Fibroblast of pulmonary artery (primary cell): ENCODE measurements at regions not wholly inside any gene's neighbourhood (a gene's known extent, or its start where the extent isn't known, plus 50 kb on each side); places are given as distances from the start of the nearest gene placed in this dataset.

Experiments used
- DNase-seq: peaks from one replicate; pipeline ENCODE4 v3.0.0-alpha.2; 2010; ENCODE audit warnings: low read depth
- H3K4me3 ChIP-seq: replicated peaks from 2 replicates; pipeline ENCODE4 v1.5.1; 2011; ENCODE audit warnings: low read depth, mild to moderate bottlenecking, control low read depth, low read length, moderate library complexity
- TF ChIP-seq, protein P1 (sequence below): IDR thresholded peaks from 2 replicates; pipeline ENCODE4 v1.5.1; 2011; ENCODE audit warnings: mild to moderate bottlenecking, control low read depth, low read length, inconsistent platforms; ENCODE audit errors: missing control alignments

DNA sequence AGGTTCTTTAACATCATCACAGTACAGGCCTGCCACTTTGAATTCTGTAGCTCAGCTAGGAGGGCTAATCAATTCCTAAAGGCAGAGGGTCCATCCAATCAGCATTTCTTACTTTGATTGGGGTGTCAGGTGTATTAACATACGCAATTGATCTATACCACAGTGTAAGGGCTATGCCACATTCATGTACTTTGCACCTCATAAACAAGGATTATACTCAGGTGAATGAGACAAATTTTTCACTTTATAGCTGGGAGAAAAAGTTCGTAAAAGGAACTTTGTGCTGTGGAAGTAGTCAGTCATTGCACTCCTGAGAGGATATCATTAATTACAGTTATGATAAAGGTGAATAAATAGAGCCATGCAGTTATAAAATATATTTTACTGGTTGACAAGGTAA is 119.9 kb upstream of the AHR start:
- DNase-seq, result no peak
- TF ChIP-seq, protein P1, sequence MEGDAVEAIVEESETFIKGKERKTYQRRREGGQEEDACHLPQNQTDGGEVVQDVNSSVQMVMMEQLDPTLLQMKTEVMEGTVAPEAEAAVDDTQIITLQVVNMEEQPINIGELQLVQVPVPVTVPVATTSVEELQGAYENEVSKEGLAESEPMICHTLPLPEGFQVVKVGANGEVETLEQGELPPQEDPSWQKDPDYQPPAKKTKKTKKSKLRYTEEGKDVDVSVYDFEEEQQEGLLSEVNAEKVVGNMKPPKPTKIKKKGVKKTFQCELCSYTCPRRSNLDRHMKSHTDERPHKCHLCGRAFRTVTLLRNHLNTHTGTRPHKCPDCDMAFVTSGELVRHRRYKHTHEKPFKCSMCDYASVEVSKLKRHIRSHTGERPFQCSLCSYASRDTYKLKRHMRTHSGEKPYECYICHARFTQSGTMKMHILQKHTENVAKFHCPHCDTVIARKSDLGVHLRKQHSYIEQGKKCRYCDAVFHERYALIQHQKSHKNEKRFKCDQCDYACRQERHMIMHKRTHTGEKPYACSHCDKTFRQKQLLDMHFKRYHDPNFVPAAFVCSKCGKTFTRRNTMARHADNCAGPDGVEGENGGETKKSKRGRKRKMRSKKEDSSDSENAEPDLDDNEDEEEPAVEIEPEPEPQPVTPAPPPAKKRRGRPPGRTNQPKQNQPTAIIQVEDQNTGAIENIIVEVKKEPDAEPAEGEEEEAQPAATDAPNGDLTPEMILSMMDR, result no peak
- H3K4me3 ChIP-seq, result no peak overlapping the region

DNA sequence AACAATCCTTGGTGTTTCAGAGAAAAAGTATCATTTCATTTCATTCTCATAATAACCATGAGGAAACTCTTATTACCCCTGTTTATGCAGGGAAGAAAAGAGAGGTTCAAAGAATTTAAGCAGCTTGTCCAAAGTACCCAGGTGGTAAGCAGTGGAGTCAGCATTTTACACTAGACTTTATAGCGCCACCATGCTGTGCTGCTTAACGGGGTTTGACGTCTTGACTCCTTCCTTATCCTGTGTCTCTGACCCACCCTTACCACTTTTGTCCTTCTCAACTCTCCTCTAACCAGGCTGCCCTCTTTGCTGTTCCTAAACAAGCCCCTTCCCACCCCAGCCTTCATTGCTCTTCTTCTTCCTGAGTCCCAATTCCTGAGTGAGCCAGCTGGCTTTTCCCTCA is 117.0 kb upstream of the AHR start:
- DNase-seq, result no peak
- TF ChIP-seq, protein P1, result no peak
- no peak overlapping the region for H3K4me3 ChIP-seq

DNA sequence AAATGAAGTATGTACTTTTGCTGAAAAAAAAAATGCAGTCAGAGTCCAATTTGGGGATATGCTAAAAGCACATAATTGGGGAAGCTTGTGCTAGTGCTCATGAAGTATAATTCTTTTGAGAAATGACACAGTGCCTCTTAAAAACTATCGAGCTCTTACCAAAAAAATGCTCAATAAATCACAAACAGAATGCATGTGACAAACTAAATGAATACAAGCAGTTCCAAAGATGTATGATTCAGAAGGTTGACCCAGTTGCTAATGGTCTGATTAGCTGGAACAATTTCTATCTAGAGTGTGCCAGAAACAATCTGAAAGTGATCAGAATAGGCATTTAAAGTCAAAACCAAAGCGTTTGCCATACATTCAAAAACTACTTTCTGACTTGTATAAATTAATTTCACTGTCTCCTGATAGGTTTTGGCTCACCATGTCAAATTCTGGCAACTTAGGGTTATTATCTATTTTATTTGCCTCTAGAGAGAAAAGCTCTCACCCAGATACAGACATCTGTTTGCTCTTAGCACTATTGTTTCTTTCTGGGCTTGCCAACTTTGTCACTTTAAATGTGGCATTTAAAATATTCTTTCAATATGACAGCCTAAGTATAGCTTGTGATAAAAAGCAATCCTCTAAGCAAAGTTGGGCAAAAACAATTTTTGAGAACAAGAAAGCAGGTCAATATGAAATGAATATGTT is 114.7 kb upstream of the AHR start:
- TF ChIP-seq, protein P1, result no peak
- no peak overlapping the region for H3K4me3 ChIP-seq
- peak; percentile 7 for DNase-seq

DNA sequence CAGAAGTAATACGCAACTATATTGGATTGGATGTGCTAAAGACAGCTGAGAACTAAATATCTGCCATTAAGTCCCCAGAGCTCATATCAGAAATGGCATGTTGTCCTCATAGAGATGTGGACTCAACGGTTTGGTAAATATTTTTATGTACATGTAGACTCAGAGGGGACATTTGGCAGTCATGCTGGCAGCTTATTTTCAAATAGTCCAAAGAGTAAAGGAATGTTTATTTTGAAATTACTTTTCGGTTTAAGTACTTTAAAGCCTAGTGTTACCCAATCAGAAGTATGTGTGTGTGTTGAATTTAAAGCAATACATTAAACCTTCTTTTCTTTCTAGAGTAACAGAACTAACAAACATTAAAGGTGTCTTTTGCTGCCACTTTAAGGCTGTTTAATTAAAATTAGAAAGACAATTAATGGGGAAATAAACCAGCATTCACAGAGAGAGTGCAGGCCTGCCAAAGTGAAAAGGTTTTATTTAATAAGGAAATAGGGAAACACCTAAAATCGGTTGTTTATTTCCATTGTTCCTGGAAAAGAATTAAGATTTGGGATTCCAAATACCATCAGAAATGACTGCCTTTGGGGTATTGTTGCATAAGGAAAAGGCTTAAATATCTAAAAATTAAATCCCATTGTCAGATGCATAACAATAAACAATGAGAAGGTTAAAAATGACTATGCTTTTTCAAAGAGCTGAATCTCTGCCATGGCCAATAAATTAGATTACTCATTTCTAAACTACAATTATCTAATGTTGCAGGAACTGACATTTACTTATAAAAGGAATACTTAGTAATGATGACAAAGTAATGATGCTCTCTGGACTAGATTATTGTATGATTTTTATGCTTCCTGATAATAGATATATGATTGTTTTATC is 113.4 kb upstream of the AHR start:
- H3K4me3 ChIP-seq, result no peak overlapping the region
- TF ChIP-seq, protein P1, result no peak
- DNase-seq, result peak; percentile 11

DNA sequence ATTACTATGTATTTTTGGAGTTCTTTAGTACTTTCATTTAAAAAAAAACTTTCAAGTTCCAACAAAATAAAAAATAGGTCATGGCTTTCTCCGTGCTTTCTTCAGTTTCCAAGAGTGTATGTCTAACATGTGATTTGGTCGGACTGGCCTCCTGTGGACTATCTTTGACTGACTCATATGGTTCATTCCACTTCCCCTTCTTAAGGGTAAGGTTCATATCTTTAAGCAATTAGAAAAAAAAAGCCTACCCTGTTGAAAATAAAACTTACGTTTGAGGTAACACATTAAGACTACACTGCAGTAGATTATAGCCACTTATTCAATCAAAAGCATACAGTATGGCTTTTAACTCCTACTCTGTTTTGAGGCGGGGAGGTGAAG is 112.8 kb upstream of the AHR start:
- TF ChIP-seq, protein P1, result no peak
- DNase-seq, result peak; percentile 66
- no peak overlapping the region for H3K4me3 ChIP-seq

DNA sequence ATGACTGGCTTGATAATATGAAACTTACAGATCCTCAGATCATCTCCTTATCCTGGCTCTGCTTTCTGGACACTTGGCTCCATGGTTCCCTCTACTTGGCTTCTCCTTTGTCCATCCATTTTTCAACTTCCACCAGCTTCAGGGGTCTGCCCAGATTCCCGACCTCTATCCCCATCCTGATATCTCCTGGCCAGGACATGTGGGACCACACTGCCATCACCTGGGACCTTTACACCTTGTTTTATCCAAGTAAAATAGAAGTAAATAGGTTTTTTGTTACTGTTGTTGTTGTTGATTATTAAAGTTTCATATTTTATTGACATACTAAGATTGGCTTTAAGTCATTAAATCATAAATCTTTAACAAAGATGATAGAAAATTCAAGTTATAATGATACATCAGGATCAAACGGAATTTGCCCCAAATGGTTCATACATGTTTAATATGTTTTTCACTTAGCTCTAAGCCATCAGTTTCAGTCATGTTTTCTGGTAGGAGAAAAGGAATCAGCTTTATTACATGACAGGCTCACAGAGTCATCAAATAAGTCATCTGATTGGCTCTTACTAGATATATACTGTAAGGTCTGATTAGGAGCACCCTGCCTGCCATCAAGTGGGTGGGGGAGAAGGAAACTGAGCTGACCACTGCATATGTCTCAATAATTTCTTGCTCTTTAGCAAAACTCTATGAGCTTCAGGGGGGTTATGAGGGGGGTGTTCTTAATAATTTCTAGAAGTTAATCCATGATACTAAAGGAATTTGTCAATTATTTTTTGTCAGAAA is 111.5 kb upstream of the AHR start:
- no peak overlapping the region for H3K4me3 ChIP-seq
- TF ChIP-seq, protein P1, result no peak
- DNase-seq, result no peak
